ENCODE measurements at regions not wholly inside any gene's neighbourhood (a gene's known extent, or its start where the extent isn't known, plus 50 kb on each side); places are given as distances from the start of the nearest gene placed in this dataset.
"Not testable (repeated sequence)": the region's sequence is repeated elsewhere in the genome, so short reads cannot be mapped to it uniquely, and the experiment has no call there.

- no peak for DNase-seq (ENCODE audit: low read depth)
Measured at GRCh38 chr7:119256446-119257131, 1016.4 kb upstream of the KCND2 start.

- not testable (repeated sequence) for DNase-seq (ENCODE audit: low read depth)
Measured at GRCh38 chr7:119266790-119267189, 1006.2 kb upstream of the KCND2 start.

- no peak for DNase-seq (ENCODE audit: low read depth)
Measured at GRCh38 chr7:119270045-119270464, 1002.9 kb upstream of the KCND2 start.

GRCh38 chr7:119270644-119271043, 1002.3 kb upstream of the KCND2 start:
- DNase-seq (ENCODE audit: low read depth), result no peak

DNA sequence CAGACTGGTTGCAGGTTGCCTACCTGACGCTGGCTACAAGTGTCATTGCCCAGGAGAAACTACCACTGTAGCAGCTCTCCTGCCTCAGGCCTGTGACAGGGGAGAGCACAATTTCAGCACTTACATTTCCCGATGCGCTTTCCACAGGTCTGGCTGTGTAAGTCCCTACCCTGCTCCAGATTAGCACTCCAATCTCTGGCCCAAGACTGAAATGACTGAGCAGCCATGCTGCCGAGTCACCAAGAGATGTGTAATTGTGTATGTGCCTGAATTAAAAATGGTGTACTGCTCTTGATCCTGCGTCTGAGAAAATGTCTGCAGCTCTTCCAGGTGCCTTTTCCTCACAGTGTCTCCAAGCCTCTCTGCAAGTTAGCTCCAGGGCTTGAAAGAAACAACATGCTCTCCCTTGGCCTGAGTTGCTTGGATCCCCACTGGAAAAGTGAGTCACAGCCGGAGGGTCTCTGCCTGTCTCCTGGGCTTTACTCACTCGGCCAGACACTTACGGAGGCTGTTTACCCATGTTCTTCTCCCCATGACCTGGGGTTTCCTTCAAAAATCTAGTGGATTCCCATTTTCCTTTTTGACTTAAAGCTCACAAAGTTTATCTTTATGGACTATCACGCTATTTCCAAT, 1001.7 kb upstream of the KCND2 start:
- no peak for DNase-seq (ENCODE audit: low read depth)

DNA sequence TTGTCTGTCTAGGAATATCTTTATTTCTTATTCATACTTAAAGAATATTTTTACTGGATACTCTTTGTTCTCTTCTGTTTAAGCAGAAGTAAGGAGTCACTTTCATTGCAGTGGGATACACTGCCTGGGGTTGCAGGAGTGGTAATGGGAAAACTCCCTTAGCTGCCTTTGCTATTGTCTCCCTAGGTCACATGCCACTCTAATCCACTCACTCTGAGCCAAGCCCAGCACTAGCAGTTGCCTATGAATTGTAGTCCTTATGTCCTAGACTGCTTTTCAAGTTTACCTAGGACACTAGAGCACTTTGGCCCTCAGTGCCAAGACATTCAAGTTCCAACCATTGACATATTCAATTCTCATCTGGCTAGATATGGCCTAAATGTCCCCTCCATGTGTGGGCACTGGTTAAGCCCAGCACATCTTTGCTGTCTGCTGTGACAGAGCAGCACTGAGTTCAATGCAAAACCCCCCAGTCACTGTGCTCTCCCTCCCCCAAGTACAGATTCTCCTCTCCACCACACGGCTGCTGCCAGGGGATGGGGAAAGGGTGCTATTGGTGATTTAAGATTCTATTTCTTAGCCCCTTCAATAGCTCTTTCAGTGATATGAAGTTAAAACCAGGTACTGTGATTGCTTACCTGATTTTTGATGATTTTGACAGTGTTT, 991.7 kb upstream of the KCND2 start:
- DNase-seq (ENCODE audit: low read depth), result no peak

- no peak for DNase-seq (ENCODE audit: low read depth)
Measured at GRCh38 chr7:119283353-119283752, 989.6 kb upstream of the KCND2 start.

DNA sequence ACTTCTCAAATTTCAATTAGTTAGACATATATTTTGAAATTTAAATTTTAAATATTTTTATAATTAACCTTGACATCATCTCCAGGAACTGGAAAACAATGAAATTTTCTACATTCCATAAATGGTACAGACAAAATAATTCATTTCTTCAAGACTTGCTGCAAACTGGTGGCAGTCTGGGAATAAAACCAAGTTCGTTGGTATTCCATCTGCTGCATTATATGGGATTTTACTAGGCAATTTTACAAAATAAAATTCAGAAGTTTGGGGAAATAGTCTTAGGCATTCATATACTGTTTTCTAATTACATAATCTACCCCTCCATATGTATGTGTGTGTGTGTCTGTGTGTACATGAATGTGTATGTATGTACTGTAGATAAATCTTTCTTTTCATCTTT, 984.6 kb upstream of the KCND2 start:
- no peak for DNase-seq (ENCODE audit: low read depth)

- not testable (repeated sequence) for DNase-seq (ENCODE audit: low read depth)
Measured at GRCh38 chr7:119300341-119300740, 972.6 kb upstream of the KCND2 start.

DNA sequence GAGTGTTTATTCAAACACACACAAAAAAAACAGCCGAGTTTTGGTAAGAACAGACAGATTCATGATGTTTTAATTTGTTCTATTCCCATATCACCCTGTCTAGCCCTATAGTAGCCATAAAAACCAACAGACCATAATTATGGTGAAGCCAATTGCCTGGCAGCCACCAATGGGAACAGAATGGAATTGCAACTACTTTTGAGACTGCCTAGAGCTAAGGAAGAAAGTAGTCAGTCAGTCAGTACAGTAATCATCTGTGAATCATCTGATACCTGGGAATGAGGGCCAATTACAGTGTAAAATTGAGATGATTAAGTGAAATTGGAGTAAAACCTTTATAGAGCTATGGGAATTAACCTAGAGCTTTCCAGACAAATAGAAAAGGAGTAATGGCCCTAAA, 952.7 kb upstream of the KCND2 start:
- no peak for DNase-seq (ENCODE audit: low read depth)

GRCh38 chr7:119329715-119330114, 943.3 kb upstream of the KCND2 start:
- DNase-seq (ENCODE audit: low read depth), result no peak

GRCh38 chr7:119335405-119335804, 937.6 kb upstream of the KCND2 start:
- DNase-seq (ENCODE audit: low read depth), result no peak

DNA sequence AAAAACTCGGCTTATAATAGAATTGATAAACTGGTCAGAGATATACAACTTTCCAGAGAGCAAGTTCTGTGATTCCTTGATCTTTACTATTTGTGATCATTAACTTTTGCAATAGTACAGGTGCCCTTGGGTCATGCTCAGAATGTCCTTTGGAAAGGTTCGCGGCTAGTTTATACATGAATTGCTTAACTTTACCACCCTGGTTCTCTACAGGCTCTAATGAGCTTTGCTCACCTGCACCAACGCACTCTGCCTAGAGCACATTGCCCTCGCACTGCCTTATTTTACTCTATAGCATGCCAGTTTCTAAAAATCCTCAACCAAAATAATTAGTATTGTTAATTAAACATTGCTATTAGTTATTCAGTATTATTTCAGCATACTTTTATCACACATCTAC, 931.2 kb upstream of the KCND2 start:
- DNase-seq (ENCODE audit: low read depth), result no peak

DNA sequence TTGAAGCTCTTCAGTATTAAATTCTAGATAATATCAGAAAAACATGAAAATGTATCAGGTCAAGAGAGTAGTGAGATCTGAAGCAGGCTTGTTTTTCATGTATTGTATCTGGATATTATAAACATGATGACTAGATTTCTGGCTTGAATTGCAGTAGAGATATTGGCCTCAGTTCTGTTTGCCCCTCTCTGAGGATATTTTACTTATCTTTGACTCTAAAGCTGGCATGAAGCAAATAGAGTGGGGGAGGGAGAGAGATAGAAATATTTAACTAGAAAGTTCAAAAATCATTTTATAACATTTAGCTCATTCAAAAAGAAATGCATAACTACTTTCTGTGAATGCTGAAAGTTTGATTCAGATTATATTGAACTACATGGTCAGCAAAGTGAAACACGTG, 929.7 kb upstream of the KCND2 start:
- no peak for DNase-seq (ENCODE audit: low read depth)

GRCh38 chr7:119344466-119344865, 928.5 kb upstream of the KCND2 start:
- DNase-seq (ENCODE audit: low read depth), result no peak

DNA sequence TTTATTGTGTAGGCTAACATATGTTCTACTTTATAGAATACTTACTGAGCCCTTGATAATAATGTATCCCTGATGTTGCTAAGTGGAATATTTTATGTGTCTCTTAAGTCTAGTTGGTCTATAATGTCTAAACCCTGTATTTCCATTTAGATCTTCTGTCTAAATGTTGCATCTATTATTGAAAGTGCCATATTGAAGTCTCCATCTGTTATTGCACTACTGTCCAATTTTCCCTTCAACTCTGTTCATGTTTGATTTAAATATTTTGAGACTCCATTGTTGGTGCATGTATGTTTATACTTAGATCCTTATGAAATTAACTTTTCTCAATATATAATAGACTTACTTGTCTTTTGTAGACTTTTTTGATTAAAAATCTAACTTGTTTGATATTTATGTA, 924.5 kb upstream of the KCND2 start:
- no peak for DNase-seq (ENCODE audit: low read depth)

DNA sequence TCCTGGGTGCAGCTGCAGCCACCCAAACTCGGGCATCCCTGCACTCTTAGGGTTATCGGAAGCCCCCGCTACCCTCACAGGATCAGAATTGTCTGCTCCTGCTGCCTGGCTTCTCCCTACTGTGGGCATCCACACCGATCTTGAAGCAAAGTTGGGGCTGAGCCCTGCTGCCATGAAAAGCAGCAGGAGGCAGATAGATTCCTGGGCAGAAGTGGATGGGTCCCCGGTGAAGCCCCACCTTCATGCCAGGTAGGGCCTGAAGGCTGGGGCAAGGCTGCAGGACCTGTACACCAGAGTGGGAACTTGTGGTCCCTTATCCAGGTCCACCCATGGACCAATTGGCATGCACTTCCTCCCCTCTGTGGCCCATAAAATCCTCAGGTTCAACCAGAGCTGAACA, 922.6 kb upstream of the KCND2 start:
- no peak for DNase-seq (ENCODE audit: low read depth)

GRCh38 chr7:119351320-119351719, 921.7 kb upstream of the KCND2 start:
- DNase-seq (ENCODE audit: low read depth), result no peak

DNA sequence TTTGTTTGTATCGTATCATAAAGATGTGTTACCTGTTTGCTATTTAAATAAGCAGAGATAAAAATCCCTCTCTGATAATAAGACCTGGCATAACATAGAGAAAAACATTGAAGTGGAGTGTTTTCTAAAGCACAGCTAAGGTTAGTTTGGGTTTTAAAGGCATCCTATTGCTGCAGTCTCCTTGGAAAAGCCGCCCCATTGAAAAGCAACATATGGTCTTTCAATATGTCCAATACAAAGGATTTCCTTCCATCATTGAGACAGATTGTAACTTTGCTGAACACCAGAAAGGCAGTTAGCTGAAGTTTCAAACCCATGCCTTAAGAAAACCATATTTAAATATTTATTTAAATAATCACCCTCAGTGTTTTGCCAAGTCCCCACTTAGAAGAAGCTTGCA, 898.5 kb upstream of the KCND2 start:
- DNase-seq (ENCODE audit: low read depth), result no peak

DNA sequence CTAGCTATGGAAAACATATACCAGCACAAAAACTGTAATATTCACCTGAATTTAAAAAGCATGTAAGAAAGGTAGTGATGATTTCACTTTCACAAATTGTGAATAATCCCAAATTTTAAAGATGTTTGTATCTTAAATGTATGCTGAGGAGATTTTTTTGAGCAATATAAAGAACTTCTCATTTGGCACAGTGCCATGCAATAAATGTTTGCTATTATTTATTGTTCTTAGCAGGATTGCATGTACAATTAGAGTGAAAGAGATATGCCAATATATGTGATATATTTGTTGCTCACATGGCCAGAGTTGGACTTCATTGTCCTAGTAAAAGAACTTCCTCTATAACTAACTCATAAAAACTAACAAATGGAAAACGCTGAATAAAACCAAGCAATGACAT, 895.1 kb upstream of the KCND2 start:
- DNase-seq (ENCODE audit: low read depth), result no peak

DNA sequence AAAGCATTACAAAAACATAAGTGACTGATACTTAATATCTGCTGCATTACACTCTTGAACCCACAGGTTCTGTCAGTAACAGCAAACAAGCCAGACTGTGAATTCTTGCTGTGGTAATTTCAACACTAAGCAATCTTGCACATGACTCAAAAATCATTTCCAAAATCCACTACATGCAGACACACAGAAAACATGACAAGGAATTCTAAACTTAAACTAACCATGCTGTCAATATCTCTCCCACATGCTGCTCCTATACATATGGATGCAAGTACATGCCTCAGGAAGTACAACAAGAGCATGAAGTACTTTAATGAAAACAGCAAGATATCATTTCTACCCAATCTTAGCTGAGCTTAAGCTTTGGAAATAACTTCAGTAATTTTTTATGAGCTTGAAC, 890.2 kb upstream of the KCND2 start:
- no peak for DNase-seq (ENCODE audit: low read depth)

DNA sequence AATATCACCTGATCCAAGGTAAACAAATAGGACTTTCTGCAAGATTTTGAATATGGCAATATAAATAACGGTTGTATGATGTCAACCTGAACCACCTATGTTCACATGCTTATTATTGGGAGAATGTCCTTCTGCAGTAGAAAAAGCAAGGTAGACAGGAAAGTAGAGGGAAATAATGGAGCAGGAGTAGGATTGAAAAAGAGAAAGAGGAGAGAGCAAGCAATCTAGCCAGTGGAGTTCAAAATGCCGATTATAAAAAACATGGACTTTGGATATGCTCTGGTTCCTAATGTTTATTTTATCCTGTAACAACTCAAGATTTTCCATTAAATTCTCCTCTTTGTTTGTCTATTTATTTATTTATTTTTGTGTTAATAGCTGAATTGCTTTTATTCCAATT, 878.0 kb upstream of the KCND2 start:
- DNase-seq (ENCODE audit: low read depth), result no peak

DNA sequence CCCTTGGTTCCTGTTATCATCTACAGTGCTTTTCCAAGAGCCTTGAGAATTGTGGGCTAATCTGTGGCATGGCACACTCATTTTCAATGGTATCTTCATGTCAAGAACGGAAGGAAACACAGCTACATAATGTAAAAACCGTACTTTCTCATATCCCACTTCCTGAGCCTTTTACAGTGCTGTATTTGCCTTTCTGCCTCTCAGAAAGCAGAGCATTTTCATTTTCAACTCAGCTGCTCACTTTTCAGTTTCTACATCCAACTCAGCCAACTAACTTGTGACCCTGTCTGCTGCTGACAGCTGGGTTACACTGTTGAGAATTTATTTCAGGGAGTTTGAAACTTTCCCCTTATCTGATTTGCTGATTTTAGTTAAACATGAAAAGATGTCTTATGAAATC, 875.8 kb upstream of the KCND2 start:
- DNase-seq (ENCODE audit: low read depth), result no peak
